OCI-LY3 (cell line): ENCODE measurements at regions not wholly inside any gene's neighbourhood (a gene's known extent, or its start where the extent isn't known, plus 50 kb on each side); places are given as distances from the start of the nearest gene placed in this dataset.

Source experiments
- CTCF ChIP-seq: fragments of 200-600, 300-600 bp; sonication (generic); IDR thresholded peaks from 2 replicates; pipeline ENCODE4 v1.5.1; 2014; ENCODE audit warnings: antibody characterized with exemption, low read length, low read depth
- EZH2phosphoT487 ChIP-seq: fragments of 200-600 bp; shearing (Covaris generic); IDR thresholded peaks from 2 replicates; pipeline ENCODE4 v1.6.1; 2018; ENCODE audit warnings: antibody characterized with exemption, mixed run types, low read depth

GRCh38 chr4:96736352-96736889 is 896.5 kb downstream of the PDHA2 start:
- TF ChIP-seq CTCF (no peak), EZH2phosphoT487 (no peak)
